ENCODE measurements at regions not wholly inside any gene's neighbourhood (a gene's known extent, or its start where the extent isn't known, plus 50 kb on each side); places are given as distances from the start of the nearest gene placed in this dataset.

DNA sequence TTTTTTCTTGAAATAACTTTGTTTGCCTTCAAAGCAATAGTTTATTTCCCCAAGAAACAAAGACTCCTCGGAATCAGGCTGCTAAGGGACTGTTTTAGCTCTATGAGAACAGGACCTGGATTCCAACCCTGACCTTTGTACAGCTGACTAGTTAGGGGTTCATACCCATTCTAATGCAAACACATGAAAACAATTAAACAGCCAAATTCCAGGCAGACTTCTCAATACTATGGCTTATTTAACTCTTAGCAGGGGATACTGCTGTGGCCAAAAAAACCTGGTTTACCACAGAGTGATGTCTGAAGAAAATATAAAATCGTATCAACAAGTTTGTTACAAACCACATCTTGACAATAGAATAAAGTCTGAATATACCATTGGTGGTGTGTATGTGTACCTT, 129.6 kb upstream of the INTU start:
- TF ChIP-seq POLR2A (IDR thresholded peaks at IDR 0.05): no peak
- TF ChIP-seq, protein P1, sequence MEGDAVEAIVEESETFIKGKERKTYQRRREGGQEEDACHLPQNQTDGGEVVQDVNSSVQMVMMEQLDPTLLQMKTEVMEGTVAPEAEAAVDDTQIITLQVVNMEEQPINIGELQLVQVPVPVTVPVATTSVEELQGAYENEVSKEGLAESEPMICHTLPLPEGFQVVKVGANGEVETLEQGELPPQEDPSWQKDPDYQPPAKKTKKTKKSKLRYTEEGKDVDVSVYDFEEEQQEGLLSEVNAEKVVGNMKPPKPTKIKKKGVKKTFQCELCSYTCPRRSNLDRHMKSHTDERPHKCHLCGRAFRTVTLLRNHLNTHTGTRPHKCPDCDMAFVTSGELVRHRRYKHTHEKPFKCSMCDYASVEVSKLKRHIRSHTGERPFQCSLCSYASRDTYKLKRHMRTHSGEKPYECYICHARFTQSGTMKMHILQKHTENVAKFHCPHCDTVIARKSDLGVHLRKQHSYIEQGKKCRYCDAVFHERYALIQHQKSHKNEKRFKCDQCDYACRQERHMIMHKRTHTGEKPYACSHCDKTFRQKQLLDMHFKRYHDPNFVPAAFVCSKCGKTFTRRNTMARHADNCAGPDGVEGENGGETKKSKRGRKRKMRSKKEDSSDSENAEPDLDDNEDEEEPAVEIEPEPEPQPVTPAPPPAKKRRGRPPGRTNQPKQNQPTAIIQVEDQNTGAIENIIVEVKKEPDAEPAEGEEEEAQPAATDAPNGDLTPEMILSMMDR (IDR thresholded peaks at IDR 0.05): no peak
